Mesothelial cell of epicardium (in vitro differentiated cells): ENCODE measurements at regions not wholly inside any gene's neighbourhood (a gene's known extent, or its start where the extent isn't known, plus 50 kb on each side); places are given as distances from the start of the nearest gene placed in this dataset.

Experiments
- DNase-seq, 2 experiments: peaks; one replicate each; pipeline ENCODE4 v3.0.0; 2021; ENCODE audit warnings: low spot score in 2 of 2; ENCODE audit not compliant: unreplicated experiment in 2 of 2
- H3K27ac Mint-ChIP-seq: 2 replicates; pipeline ENCODE4 v1.8.0; 2021; ENCODE audit warnings: mixed read lengths
- H3K27me3 Mint-ChIP-seq: 2 replicates; pipeline ENCODE4 v1.8.0; 2021; ENCODE audit warnings: low read depth, mixed read lengths
- H3K36me3 Mint-ChIP-seq: 2 replicates; pipeline ENCODE4 v1.8.0; 2021; ENCODE audit warnings: mixed read lengths
- H3K4me1 Mint-ChIP-seq: 2 replicates; pipeline ENCODE4 v1.8.0; 2021; ENCODE audit warnings: mixed read lengths
- H3K4me3 Mint-ChIP-seq: 2 replicates; pipeline ENCODE4 v1.8.0; 2021; ENCODE audit warnings: mild to moderate bottlenecking, moderate library complexity, mixed read lengths
- H3K9me3 Mint-ChIP-seq: 2 replicates; pipeline ENCODE4 v1.8.0; 2021; ENCODE audit warnings: mixed read lengths
- TF ChIP-seq, protein P1 (sequence below): fragments of 200-600 bp; sonication (generic); IDR thresholded peaks from one replicate; pipeline ENCODE4 v1.5.0; 2021; ENCODE audit warnings: antibody characterized with exemption; ENCODE audit not compliant: unreplicated experiment

DNA sequence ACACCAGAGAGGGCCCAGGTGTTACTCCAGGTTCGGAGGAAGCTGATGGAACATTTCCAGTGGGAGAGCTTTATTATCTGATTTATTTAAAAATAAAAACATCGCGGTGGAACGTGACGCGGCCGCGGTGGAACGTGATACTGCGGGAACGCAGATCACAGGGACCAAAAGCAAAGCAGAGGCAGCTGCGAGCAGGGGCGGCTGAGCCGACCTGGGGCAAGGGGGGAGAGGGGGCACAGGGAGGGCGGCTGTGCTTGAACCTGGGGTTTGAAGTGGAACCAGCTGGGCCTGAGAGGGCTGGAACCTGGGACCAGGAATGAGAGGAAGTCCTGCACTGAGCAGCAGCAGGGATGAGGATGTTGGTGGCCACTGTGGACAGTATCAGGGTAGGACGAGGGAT, 583.5 kb upstream of the SALL3 start:
- Mint-ChIP-seq H3K4me3 (no peak overlapping the region), H3K4me1 (no peaks in the 10 kb centered on the region), H3K9me3 (no peaks in the 10 kb centered on the region), H3K27me3 (peaks cover 46% of the 10 kb centered on the region), H3K36me3 (no peaks in the 10 kb centered on the region), H3K27ac (no peak overlapping the region)
- peak in 1 of 2 experiments; percentile 24 for DNase-seq
- TF ChIP-seq, protein P1, sequence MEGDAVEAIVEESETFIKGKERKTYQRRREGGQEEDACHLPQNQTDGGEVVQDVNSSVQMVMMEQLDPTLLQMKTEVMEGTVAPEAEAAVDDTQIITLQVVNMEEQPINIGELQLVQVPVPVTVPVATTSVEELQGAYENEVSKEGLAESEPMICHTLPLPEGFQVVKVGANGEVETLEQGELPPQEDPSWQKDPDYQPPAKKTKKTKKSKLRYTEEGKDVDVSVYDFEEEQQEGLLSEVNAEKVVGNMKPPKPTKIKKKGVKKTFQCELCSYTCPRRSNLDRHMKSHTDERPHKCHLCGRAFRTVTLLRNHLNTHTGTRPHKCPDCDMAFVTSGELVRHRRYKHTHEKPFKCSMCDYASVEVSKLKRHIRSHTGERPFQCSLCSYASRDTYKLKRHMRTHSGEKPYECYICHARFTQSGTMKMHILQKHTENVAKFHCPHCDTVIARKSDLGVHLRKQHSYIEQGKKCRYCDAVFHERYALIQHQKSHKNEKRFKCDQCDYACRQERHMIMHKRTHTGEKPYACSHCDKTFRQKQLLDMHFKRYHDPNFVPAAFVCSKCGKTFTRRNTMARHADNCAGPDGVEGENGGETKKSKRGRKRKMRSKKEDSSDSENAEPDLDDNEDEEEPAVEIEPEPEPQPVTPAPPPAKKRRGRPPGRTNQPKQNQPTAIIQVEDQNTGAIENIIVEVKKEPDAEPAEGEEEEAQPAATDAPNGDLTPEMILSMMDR: no peak

DNA sequence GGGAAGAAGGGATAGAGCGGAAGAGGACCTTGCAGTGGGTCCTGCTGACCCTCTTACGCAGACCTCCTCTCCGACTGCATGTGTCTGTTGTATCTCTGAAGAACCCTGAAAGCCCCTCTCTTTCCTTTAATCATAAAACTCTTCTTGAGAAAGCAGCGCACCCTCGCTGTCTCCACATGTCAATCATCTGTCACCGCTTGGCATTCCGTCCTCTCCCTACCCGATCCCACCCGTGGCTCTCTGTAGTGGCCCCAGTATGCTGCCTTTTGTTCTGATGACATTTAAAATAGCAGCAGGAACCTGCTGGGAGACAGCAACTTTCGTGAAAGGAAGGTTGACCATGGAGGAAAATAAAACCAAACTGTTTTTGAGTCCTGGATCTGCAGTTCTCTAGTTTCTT, 582.9 kb upstream of the SALL3 start:
- TF ChIP-seq, protein P1: no peak
- Mint-ChIP-seq H3K4me1 (no peaks in the 10 kb centered on the region), H3K4me3 (no peak overlapping the region), H3K27ac (no peak overlapping the region), H3K36me3 (no peaks in the 10 kb centered on the region), H3K27me3 (peaks cover 48% of the 10 kb centered on the region), H3K9me3 (no peaks in the 10 kb centered on the region)
- no peak for DNase-seq

DNA sequence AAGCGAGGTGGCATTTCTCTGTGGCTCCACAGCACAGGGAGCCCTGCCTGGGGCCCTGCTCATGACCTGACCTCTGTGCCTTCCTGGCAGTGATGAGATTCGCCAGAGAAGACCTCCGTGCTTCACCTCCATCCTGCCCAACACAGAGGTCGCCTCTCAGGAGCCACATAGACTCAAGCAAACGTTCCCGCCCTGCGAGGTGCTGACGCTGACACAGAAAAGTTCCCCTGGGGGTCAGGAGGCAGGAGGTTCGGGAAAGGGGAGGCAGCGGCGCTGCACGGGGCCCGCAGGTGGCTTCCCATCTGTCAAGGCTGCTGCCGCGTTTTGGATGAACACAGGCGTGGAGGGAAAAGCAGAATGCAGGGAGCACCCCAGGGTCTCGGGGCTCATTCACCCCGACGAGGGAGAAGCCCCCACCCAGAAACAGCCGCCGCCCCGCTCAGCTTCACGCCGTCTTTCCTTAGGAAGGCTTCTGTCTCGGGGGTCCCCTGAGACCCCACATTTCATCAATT, 579.6 kb upstream of the SALL3 start:
- Mint-ChIP-seq H3K4me1 (no peaks in the 10 kb centered on the region), H3K4me3 (no peak overlapping the region), H3K27me3 (peaks cover 25% of the 10 kb centered on the region), H3K9me3 (no peaks in the 10 kb centered on the region), H3K27ac (no peak overlapping the region), H3K36me3 (no peaks in the 10 kb centered on the region)
- TF ChIP-seq, protein P1: no peak
- DNase-seq: peak in 1 of 2 experiments; percentile 35

DNA sequence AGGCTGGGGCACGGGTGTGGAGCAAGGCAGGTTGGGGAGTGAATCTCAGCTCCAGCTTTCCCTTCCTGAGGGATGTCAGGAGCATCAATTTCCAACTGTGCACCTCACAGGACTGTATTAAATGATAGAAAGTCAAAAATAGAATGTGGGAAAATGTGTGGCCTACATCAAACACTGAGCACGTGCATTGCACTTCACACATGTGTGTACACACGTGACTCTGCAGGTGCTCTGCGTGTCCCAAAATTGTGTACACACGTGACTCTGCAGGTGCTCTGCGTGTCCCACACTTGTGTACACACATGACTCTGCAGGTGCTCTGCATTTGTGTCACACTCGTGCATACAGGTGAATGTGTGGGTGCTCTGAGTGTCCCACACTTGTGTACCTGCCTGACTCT, 577.2 kb upstream of the SALL3 start:
- H3K36me3 Mint-ChIP-seq: no peaks in the 10 kb centered on the region
- peaks cover 23% of the 10 kb centered on the region for H3K27me3 Mint-ChIP-seq
- H3K4me1 Mint-ChIP-seq: peaks cover 2% of the 10 kb centered on the region
- H3K9me3 Mint-ChIP-seq: no peaks in the 10 kb centered on the region
- DNase-seq: no peak
- H3K27ac Mint-ChIP-seq: no peak overlapping the region
- TF ChIP-seq, protein P1: no peak
- H3K4me3 Mint-ChIP-seq: no peak overlapping the region

DNA sequence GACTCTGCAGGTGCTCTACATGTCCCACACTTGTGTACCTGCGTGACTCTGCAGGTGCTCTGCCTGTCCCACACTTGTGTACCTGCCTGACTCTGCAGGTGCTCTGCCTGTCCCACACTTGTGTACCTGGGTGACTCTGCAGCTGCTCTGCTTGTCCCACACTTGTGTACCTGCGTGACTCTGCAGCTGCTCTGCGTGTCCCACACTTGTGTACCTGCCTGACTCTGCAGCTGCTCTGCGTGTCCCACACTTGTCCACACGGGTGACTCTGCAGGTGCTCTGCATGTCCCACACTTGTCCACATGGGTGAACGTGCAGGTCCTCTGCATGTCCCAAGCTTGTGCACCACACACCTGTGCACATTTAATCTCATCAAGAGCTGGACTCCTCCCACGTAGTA, 576.7 kb upstream of the SALL3 start:
- no peaks in the 10 kb centered on the region for H3K9me3 Mint-ChIP-seq
- peaks cover 24% of the 10 kb centered on the region for H3K27me3 Mint-ChIP-seq
- TF ChIP-seq, protein P1: no peak
- no peaks in the 10 kb centered on the region for H3K36me3 Mint-ChIP-seq
- no peak overlapping the region for H3K4me3 Mint-ChIP-seq
- H3K4me1 Mint-ChIP-seq: peaks cover 2% of the 10 kb centered on the region
- H3K27ac Mint-ChIP-seq: no peak overlapping the region
- DNase-seq: no peak

DNA sequence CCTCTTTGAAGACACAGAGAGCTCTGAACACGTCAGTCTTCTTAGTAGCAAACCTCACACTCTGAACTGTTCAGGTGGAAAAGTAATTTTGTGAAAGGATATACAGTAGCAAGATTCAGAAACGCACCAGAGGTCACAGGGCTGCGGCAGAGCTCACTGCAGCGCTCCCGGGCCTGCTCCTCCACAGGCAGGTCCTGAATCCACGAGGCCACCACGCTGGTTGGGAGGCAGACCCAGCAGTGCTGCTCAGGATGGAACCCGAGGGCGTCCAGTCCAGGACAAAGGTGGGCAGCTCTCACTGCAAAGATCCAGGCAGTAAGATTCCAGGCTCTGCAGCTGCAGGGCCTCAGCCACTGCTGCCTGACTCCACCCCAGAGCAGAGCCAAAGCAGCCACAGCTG, 576.2 kb upstream of the SALL3 start:
- H3K27ac Mint-ChIP-seq: no peak overlapping the region
- H3K9me3 Mint-ChIP-seq: no peaks in the 10 kb centered on the region
- DNase-seq: peak in 1 of 2 experiments; percentile 26
- peaks cover 2% of the 10 kb centered on the region for H3K4me1 Mint-ChIP-seq
- H3K4me3 Mint-ChIP-seq: no peak overlapping the region
- peaks cover 25% of the 10 kb centered on the region for H3K27me3 Mint-ChIP-seq
- TF ChIP-seq, protein P1: no peak
- H3K36me3 Mint-ChIP-seq: no peaks in the 10 kb centered on the region
